Thoracic aorta (tissue), 2 donors: ENCODE measurements at regions not wholly inside any gene's neighbourhood (a gene's known extent, or its start where the extent isn't known, plus 50 kb on each side); places are given as distances from the start of the nearest gene placed in this dataset.
A peak's percentile ranks its signal among the peaks of the same experiment; 100 is the strongest.

Source experiments
- ATAC-seq: fragments of 150-250 bp; one replicate; pipeline ENCODE4 v1.8.0; 2017; ENCODE audit warnings: low read depth; ENCODE audit not compliant: insufficient number of reproducible peaks, low FRiP score
- DNase-seq: peaks from one replicate; pipeline ENCODE4 v3.0.0-alpha.2; 2020; ENCODE audit warnings: low spot score
- H3K27ac ChIP-seq, 2 donors: fragments of 200-600 bp; sonication (generic); 1 replicate in 1 of 2; 2 replicates in 1 of 2; pipeline ENCODE4 v1.5.1; 2016; ENCODE audit warnings: mild to moderate bottlenecking in 2 of 2, moderate library complexity in 2 of 2
- H3K27me3 ChIP-seq: fragments of 200-600 bp; sonication (generic); replicated peaks from 2 replicates; pipeline ENCODE4 v1.6.0; 2016; ENCODE audit warnings: mild to moderate bottlenecking; ENCODE audit not compliant: insufficient read depth
- H3K36me3 ChIP-seq: fragments of 200-600 bp; sonication (generic); one replicate; pipeline ENCODE4 v1.5.1; 2016
- H3K4me1 ChIP-seq, 2 donors: fragments of 200-600 bp; sonication (generic); 1 replicate in 1 of 2; 2 replicates in 1 of 2; pipeline versions ENCODE4 v1.5.1 to v1.6.0; 2016; ENCODE audit warnings: low read depth in 2 of 2, mild to moderate bottlenecking in 1 of 2; ENCODE audit not compliant: control insufficient read depth in 1 of 2
- H3K4me3 ChIP-seq: fragments of 200-600 bp; sonication (generic); 2 replicates; pipeline ENCODE4 v1.5.1; 2016; ENCODE audit warnings: mild to moderate bottlenecking
- H3K9me3 ChIP-seq: fragments of 200-600 bp; sonication (generic); 2 replicates; pipeline ENCODE4 v1.5.1; 2016
- TF ChIP-seq, protein P1 (sequence below): fragments of 200-600 bp; sonication (generic); IDR thresholded peaks from one replicate; pipeline ENCODE4 v1.5.1; 2019; ENCODE audit warnings: antibody characterized with exemption

DNA sequence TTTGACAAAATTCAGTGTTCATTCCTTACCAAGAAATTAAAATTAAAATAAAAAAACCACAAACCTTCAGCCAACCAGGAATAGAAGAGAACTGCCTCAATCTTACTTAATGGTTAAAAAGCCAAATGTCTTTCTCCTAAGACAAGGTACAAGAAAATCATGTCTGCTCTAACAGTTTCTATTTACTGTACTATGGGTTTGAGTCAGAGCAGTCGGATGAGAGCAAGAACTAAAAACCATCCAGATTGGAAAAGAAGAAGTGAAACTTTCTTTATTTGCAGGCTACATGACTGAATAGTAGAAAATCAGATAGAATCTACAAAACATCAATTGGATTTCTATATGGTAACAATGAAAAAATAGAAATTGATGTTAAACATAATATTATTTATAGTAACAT lies 555.5 kb upstream of the TNP1 start:
- Histone ChIP-seq H3K9me3 (no peaks in the 10 kb centered on the region), H3K4me1 (peaks cover 35 to 67% of the 10 kb centered on the region in 2 donors), H3K4me3 (no peak overlapping the region), H3K27me3 (no peaks in the 10 kb centered on the region), H3K27ac (no peak overlapping the region), H3K36me3 (no peaks in the 10 kb centered on the region)
- DNase-seq = no peak
- ATAC-seq = no peak
- TF ChIP-seq, protein P1, sequence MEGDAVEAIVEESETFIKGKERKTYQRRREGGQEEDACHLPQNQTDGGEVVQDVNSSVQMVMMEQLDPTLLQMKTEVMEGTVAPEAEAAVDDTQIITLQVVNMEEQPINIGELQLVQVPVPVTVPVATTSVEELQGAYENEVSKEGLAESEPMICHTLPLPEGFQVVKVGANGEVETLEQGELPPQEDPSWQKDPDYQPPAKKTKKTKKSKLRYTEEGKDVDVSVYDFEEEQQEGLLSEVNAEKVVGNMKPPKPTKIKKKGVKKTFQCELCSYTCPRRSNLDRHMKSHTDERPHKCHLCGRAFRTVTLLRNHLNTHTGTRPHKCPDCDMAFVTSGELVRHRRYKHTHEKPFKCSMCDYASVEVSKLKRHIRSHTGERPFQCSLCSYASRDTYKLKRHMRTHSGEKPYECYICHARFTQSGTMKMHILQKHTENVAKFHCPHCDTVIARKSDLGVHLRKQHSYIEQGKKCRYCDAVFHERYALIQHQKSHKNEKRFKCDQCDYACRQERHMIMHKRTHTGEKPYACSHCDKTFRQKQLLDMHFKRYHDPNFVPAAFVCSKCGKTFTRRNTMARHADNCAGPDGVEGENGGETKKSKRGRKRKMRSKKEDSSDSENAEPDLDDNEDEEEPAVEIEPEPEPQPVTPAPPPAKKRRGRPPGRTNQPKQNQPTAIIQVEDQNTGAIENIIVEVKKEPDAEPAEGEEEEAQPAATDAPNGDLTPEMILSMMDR = no peak

DNA sequence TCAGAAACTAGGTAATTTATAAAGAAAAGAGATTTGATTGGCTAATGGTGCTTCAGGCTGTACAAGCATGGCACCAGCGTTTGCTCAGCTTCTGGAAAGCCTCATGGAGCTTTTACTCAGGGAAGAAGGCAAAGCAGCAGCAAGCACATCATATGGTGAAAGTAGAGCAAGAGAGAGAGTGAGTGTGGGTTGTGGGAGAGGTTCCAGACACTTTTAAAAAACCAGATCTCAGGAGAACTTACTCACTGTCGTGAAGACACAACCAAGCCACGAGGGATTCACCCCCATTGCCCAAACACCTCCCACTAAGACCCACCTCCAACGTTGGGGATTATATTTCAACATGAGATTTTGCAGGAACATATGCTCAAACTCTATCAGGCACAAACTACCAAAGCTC lies 554.6 kb upstream of the TNP1 start:
- Histone ChIP-seq H3K4me1 (peaks cover 29 to 64% of the 10 kb centered on the region in 2 donors), H3K36me3 (no peaks in the 10 kb centered on the region), H3K27ac (no peak overlapping the region), H3K9me3 (no peaks in the 10 kb centered on the region), H3K4me3 (no peak overlapping the region), H3K27me3 (no peaks in the 10 kb centered on the region)
- DNase-seq = no peak
- no peak for ATAC-seq
- TF ChIP-seq, protein P1 = no peak

DNA sequence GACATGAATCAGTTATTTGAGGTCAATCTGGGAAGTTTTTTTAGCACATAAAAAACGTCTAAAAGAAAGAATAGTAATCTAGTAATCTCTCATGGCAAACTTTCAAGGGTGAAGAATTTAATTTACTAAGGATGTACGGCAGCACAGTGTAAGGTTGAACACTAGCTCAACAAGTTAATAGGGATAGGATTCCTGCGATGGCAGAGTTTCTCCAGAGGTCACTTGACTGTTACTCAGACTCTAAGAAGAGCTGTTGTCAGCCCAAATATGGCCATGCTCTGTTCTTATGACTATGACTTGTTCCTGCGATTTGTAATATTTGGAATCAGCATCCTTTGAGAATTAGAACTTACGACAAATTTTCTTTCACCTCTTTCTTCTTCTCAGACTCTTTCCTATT lies 553.3 kb upstream of the TNP1 start:
- DNase-seq = no peak
- no peak overlapping the region for H3K27ac ChIP-seq
- TF ChIP-seq, protein P1 = no peak
- no peaks in the 10 kb centered on the region for H3K27me3 ChIP-seq
- no peaks in the 10 kb centered on the region for H3K9me3 ChIP-seq
- no peak for ATAC-seq
- H3K4me3 ChIP-seq = no peak overlapping the region
- peaks cover 21 to 53% of the 10 kb centered on the region in 2 donors for H3K4me1 ChIP-seq
- no peaks in the 10 kb centered on the region for H3K36me3 ChIP-seq

DNA sequence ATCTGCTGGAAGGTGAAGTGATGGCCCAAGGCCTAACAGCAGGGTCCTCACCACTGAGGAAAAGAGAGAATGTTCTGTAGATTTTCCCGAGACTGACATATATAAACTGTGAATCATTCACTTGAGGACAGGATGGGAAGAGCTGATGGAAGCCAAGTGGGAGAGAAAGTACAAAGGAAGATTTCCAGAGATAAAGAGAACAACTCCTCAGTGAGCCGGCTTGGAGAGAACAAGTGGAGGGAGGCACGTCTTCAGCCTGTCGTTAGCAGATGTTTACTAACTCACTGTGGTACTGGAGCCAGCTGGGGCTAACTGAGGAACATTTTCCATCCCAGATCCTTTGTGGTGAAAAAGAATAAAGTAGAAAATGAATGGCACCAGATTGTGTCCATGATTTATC lies 552.9 kb upstream of the TNP1 start:
- DNase-seq = no peak

DNA sequence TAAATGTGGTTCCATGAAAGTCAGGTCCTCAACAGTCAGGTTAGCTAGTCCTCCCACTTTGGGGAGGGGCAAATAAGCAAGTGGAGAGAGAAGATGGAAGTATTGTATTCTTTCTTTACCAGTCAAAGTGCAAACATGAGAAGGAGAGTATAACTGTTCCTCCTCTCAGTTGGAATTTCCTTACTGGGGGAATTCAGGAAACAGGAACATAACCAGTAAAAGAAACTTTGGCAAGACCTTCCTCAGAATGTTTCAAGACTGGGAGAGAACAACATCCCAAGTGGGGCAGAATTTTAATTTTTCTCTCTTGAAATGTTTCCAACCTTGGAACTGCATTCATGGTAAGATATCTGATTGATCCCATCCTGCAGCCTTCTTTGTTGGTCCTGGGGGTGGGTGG lies 552.4 kb upstream of the TNP1 start:
- no peaks in the 10 kb centered on the region for H3K9me3 ChIP-seq
- no peaks in the 10 kb centered on the region for H3K27me3 ChIP-seq
- DNase-seq (no peak), ATAC-seq (no peak)
- H3K4me1 ChIP-seq = peaks cover 19 to 43% of the 10 kb centered on the region in 2 donors
- no peaks in the 10 kb centered on the region for H3K36me3 ChIP-seq
- peak overlapping the region in 1 of 2 donors; percentile 36 for H3K27ac ChIP-seq
- TF ChIP-seq, protein P1 = no peak
- H3K4me3 ChIP-seq = no peak overlapping the region

More for the DNA sequence above, 552.9 kb upstream of the TNP1 start:
- H3K4me3 ChIP-seq = no peak overlapping the region
- no peaks in the 10 kb centered on the region for H3K36me3 ChIP-seq
- peak overlapping the region in 1 of 2 donors; percentile 36 for H3K27ac ChIP-seq
- no peaks in the 10 kb centered on the region for H3K27me3 ChIP-seq
- TF ChIP-seq, protein P1 = no peak
- no peak for ATAC-seq
- peaks cover 19 to 48% of the 10 kb centered on the region in 2 donors for H3K4me1 ChIP-seq
- H3K9me3 ChIP-seq = no peaks in the 10 kb centered on the region
